ENCODE measurements at regions not wholly inside any gene's neighbourhood (a gene's known extent, or its start where the extent isn't known, plus 50 kb on each side); places are given as distances from the start of the nearest gene placed in this dataset.

GRCh38 chr18:22080035-22080434 lies 89.4 kb upstream of the GATA6 start:
- Histone ChIP-seq H3K27ac (ENCODE audit: insufficient read depth, low read depth, low read length) (no peak overlapping the region), H3K9me1 (replicated peaks; ENCODE audit: control insufficient read depth, extremely low read depth, insufficient read depth, low read length) (no peaks in the 10 kb centered on the region)
- intact Hi-C loops (cut with micrococcal nuclease): no loop called here

GRCh38 chr18:22082408-22082807 lies 87.0 kb upstream of the GATA6 start:
- H3K9ac ChIP-seq (replicated peaks; ENCODE audit: extremely low read depth, insufficient read depth, low read length): no peak overlapping the region
- H3K4me3 ChIP-seq (replicated peaks in 1 of 3; ENCODE audit: insufficient read depth in 1 of 3, low read depth in 1 of 3, low read length in 3 of 3): no peak overlapping the region
- H4K20me1 ChIP-seq (replicated peaks; ENCODE audit: control insufficient read depth, extremely low read depth, insufficient read depth, low read length): no peaks in the 10 kb centered on the region
- no peak overlapping the region for H2AFZ ChIP-seq (ENCODE audit: low read depth, low read length)
- POLR2A ChIA-PET: no interaction called here
- peaks cover 8 to 19% of the 10 kb centered on the region in 2 experiments for H3K27me3 ChIP-seq (ENCODE audit: control insufficient read depth in 2 of 2, insufficient read depth in 2 of 2, low read length in 2 of 2)
- intact Hi-C loops (cut with micrococcal nuclease) (no loop called here), dilution Hi-C loops (cut with MboI; ENCODE audit: extremely low pct_ligation_motif_present, low sequenced_read_pairs) (no loop called here)
- FAIRE-seq (no peak), DNase-seq (ENCODE audit: low read depth, low spot score) (no peak)
- no peak for TF ChIP-seq CTCF (IDR thresholded peaks at IDR 0.05; ENCODE audit: extremely low read depth in 1 of 2, insufficient read depth in 1 of 2, low read depth in 1 of 2, low read length in 2 of 2)
- TF ChIP-seq EZH2 (IDR thresholded peaks at IDR 0.05; ENCODE audit: borderline replicate concordance, low read depth, low read length, severe bottlenecking): no peak
- no peak for TF ChIP-seq POLR2A (IDR thresholded peaks at IDR 0.05; ENCODE audit: low read depth, low read length)
- no peak for TF ChIP-seq MYC (IDR thresholded peaks at IDR 0.05; ENCODE audit: low read depth, low read length)
- no peak for TF ChIP-seq MAX (IDR thresholded peaks at IDR 0.05; ENCODE audit: insufficient read depth, insufficient read length)
- no peak for TF ChIP-seq POLR2AphosphoS5 (IDR thresholded peaks at IDR 0.05; ENCODE audit: insufficient read depth, low read depth, low read length)
- TF ChIP-seq JUN (IDR thresholded peaks at IDR 0.05; ENCODE audit: borderline replicate concordance, insufficient read depth, insufficient read length, low read depth): no peak
- TF ChIP-seq FOS (IDR thresholded peaks at IDR 0.05; ENCODE audit: borderline replicate concordance, insufficient read depth, low read length): no peak
- TF ChIP-seq GATA2 (IDR thresholded peaks at IDR 0.05; ENCODE audit: insufficient read depth, insufficient read length, low read depth, low read length): no peak
- CTCF ChIA-PET: no interaction called here
- no peaks in the 10 kb centered on the region for H3K36me3 ChIP-seq (ENCODE audit: control insufficient read depth in 2 of 2, extremely low read depth in 1 of 2, insufficient read depth in 2 of 2, low read length in 2 of 2)
- no peaks in the 10 kb centered on the region for H3K79me2 ChIP-seq (ENCODE audit: control insufficient read depth, insufficient read depth, low read length)
- no TSS peak for BruUV-seq (replicated peaks)
- H3K4me1 ChIP-seq (ENCODE audit: control insufficient read depth, extremely low read depth, insufficient read depth, low read length): no peaks in the 10 kb centered on the region
- no peaks in the 10 kb centered on the region for H3K9me3 ChIP-seq (replicated peaks; ENCODE audit: control insufficient read depth, insufficient read depth, low read length)
- no peak overlapping the region for H3K4me2 ChIP-seq (ENCODE audit: insufficient read depth, low read length)
- H3K9me1 ChIP-seq (replicated peaks; ENCODE audit: control insufficient read depth, extremely low read depth, insufficient read depth, low read length): no peaks in the 10 kb centered on the region
- no peak overlapping the region for H3K27ac ChIP-seq (ENCODE audit: insufficient read depth, low read depth, low read length)

More at GRCh38 chr18:22080035-22080434, 89.4 kb upstream of the GATA6 start:
- H3K9ac ChIP-seq (replicated peaks; ENCODE audit: extremely low read depth, insufficient read depth, low read length): no peak overlapping the region
- POLR2A ChIA-PET: no interaction called here
- no peaks in the 10 kb centered on the region for H3K4me1 ChIP-seq (ENCODE audit: control insufficient read depth, extremely low read depth, insufficient read depth, low read length)
- BruUV-seq (replicated peaks): no TSS peak
- H3K9me3 ChIP-seq (replicated peaks; ENCODE audit: control insufficient read depth, insufficient read depth, low read length): no peaks in the 10 kb centered on the region
- H3K4me2 ChIP-seq (ENCODE audit: insufficient read depth, low read length): no peak overlapping the region
- H3K4me3 ChIP-seq (replicated peaks in 1 of 3; ENCODE audit: insufficient read depth in 1 of 3, low read depth in 1 of 3, low read length in 3 of 3): no peak overlapping the region
- FAIRE-seq: no peak
- no peak for DNase-seq (ENCODE audit: low read depth, low spot score)
- H4K20me1 ChIP-seq (replicated peaks; ENCODE audit: control insufficient read depth, extremely low read depth, insufficient read depth, low read length): no peaks in the 10 kb centered on the region
- peaks cover 5 to 14% of the 10 kb centered on the region in 2 experiments for H3K27me3 ChIP-seq (ENCODE audit: control insufficient read depth in 2 of 2, insufficient read depth in 2 of 2, low read length in 2 of 2)
- dilution Hi-C loops (cut with MboI; ENCODE audit: extremely low pct_ligation_motif_present, low sequenced_read_pairs): no loop called here
- no peak for TF ChIP-seq FOS (IDR thresholded peaks at IDR 0.05; ENCODE audit: borderline replicate concordance, insufficient read depth, low read length)
- CTCF ChIA-PET: interaction anchor here (1.1 kb wide), 1 partner anchor 483 kb away, joined by 3 read pairs; no protein-coding TSS in a partner anchor
- no peak overlapping the region for H2AFZ ChIP-seq (ENCODE audit: low read depth, low read length)
- no peaks in the 10 kb centered on the region for H3K79me2 ChIP-seq (ENCODE audit: control insufficient read depth, insufficient read depth, low read length)
- no peaks in the 10 kb centered on the region for H3K36me3 ChIP-seq (ENCODE audit: control insufficient read depth in 2 of 2, extremely low read depth in 1 of 2, insufficient read depth in 2 of 2, low read length in 2 of 2)

Data from endothelial cell of umbilical vein (primary cell).